PC-9 (cell line): ENCODE measurements at regions not wholly inside any gene's neighbourhood (a gene's known extent, or its start where the extent isn't known, plus 50 kb on each side); places are given as distances from the start of the nearest gene placed in this dataset.
"Not testable (repeated sequence)": the region's sequence is repeated elsewhere in the genome, so short reads cannot be mapped to it uniquely, and the experiment has no call there.

Source experiments
- CTCF ChIP-seq: fragments of 200-600 bp; sonication (generic); conservative IDR thresholded peaks from 2 replicates; pipeline ENCODE4 v1.6.1; 2017; ENCODE audit warnings: mixed run types, antibody characterized with exemption, mild to moderate bottlenecking, moderate library complexity
- EZH2 ChIP-seq: fragments of 200-600 bp; sonication (generic); IDR thresholded peaks from 2 replicates; pipeline ENCODE4 v1.8.0; 2017; ENCODE audit warnings: antibody characterized with exemption, low read depth

- TF ChIP-seq CTCF, EZH2: not testable (repeated sequence)
Measured at GRCh38 chr6:159538031-159538430, 155.0 kb downstream of the SOD2 start.
